ENCODE measurements at regions not wholly inside any gene's neighbourhood (a gene's known extent, or its start where the extent isn't known, plus 50 kb on each side); places are given as distances from the start of the nearest gene placed in this dataset.
"Not testable (repeated sequence)": the region's sequence is repeated elsewhere in the genome, so short reads cannot be mapped to it uniquely, and the experiment has no call there.

- H3K9ac ChIP-seq (ENCODE audit: low read length); H3K36me3 ChIP-seq (ENCODE audit: insufficient read depth, low read length); H3K27me3 ChIP-seq (ENCODE audit: control insufficient read depth in 1 of 2, insufficient read depth in 2 of 2, low read length in 2 of 2); H3K9me3 ChIP-seq (ENCODE audit: low read length); H3K4me1 ChIP-seq (ENCODE audit: insufficient read depth, low read length); H3K27ac ChIP-seq (ENCODE audit: low read depth, low read length); H3K4me3 ChIP-seq (ENCODE audit: low read depth in 1 of 2, low read length in 2 of 2): not testable (repeated sequence)
Measured at GRCh38 chr10:44249933-44250332, 135.0 kb downstream of the CXCL12 start.

- no peaks in the 10 kb centered on the region for H3K27me3 ChIP-seq (ENCODE audit: control insufficient read depth in 1 of 2, insufficient read depth in 2 of 2, low read length in 2 of 2)
- H3K36me3 ChIP-seq (ENCODE audit: insufficient read depth, low read length), result no peaks in the 10 kb centered on the region
- H3K9ac ChIP-seq (ENCODE audit: low read length), result no peak overlapping the region
- H3K4me3 ChIP-seq (ENCODE audit: low read depth in 1 of 2, low read length in 2 of 2), result no peak overlapping the region
- H3K4me1 ChIP-seq (ENCODE audit: insufficient read depth, low read length), result peaks cover 6% of the 10 kb centered on the region
- H3K9me3 ChIP-seq (ENCODE audit: low read length), result no peaks in the 10 kb centered on the region
- no peak overlapping the region for H3K27ac ChIP-seq (ENCODE audit: low read depth, low read length)
Measured at GRCh38 chr10:44249490-44249889, 135.4 kb downstream of the CXCL12 start.

- not testable (repeated sequence) for H3K4me3 ChIP-seq (ENCODE audit: low read depth in 1 of 2, low read length in 2 of 2); H3K9ac ChIP-seq (ENCODE audit: low read length); H3K4me1 ChIP-seq (ENCODE audit: insufficient read depth, low read length); H3K36me3 ChIP-seq (ENCODE audit: insufficient read depth, low read length); H3K27ac ChIP-seq (ENCODE audit: low read depth, low read length); H3K27me3 ChIP-seq (ENCODE audit: control insufficient read depth in 1 of 2, insufficient read depth in 2 of 2, low read length in 2 of 2); H3K9me3 ChIP-seq (ENCODE audit: low read length)
Measured at GRCh38 chr10:44246700-44247099, 138.2 kb downstream of the CXCL12 start.

GRCh38 chr10:44246287-44246686, 138.6 kb downstream of the CXCL12 start:
- not testable (repeated sequence) for H3K27me3 ChIP-seq (ENCODE audit: control insufficient read depth in 1 of 2, insufficient read depth in 2 of 2, low read length in 2 of 2); H3K36me3 ChIP-seq (ENCODE audit: insufficient read depth, low read length); H3K9ac ChIP-seq (ENCODE audit: low read length)

GRCh38 chr10:44245601-44245938, 139.3 kb downstream of the CXCL12 start:
- Histone ChIP-seq H3K4me1 (ENCODE audit: insufficient read depth, low read length) (no peaks in the 10 kb centered on the region), H3K4me3 (ENCODE audit: low read depth in 1 of 2, low read length in 2 of 2) (no peak overlapping the region), H3K9ac (ENCODE audit: low read length) (no peak overlapping the region), H3K27me3 (ENCODE audit: control insufficient read depth in 1 of 2, insufficient read depth in 2 of 2, low read length in 2 of 2) (no peaks in the 10 kb centered on the region), H3K9me3 (ENCODE audit: low read length) (no peaks in the 10 kb centered on the region), H3K27ac (ENCODE audit: low read depth, low read length) (no peak overlapping the region), H3K36me3 (ENCODE audit: insufficient read depth, low read length) (no peaks in the 10 kb centered on the region)

More at GRCh38 chr10:44246287-44246686, 138.6 kb downstream of the CXCL12 start:
- not testable (repeated sequence) for H3K9me3 ChIP-seq (ENCODE audit: low read length); H3K4me3 ChIP-seq (ENCODE audit: low read depth in 1 of 2, low read length in 2 of 2); H3K4me1 ChIP-seq (ENCODE audit: insufficient read depth, low read length); H3K27ac ChIP-seq (ENCODE audit: low read depth, low read length)

GRCh38 chr10:44244745-44245600, 139.9 kb downstream of the CXCL12 start:
- Histone ChIP-seq H3K4me3 (ENCODE audit: low read depth in 1 of 2, low read length in 2 of 2) (no peak overlapping the region), H3K9ac (ENCODE audit: low read length) (no peak overlapping the region), H3K27ac (ENCODE audit: low read depth, low read length) (no peak overlapping the region), H3K9me3 (ENCODE audit: low read length) (no peaks in the 10 kb centered on the region), H3K4me1 (ENCODE audit: insufficient read depth, low read length) (no peaks in the 10 kb centered on the region), H3K36me3 (ENCODE audit: insufficient read depth, low read length) (no peaks in the 10 kb centered on the region), H3K27me3 (ENCODE audit: control insufficient read depth in 1 of 2, insufficient read depth in 2 of 2, low read length in 2 of 2) (no peaks in the 10 kb centered on the region)

GRCh38 chr10:44243851-44244510, 140.9 kb downstream of the CXCL12 start:
- Histone ChIP-seq H3K9me3 (ENCODE audit: low read length) (no peaks in the 10 kb centered on the region), H3K4me3 (ENCODE audit: low read depth in 1 of 2, low read length in 2 of 2) (no peak overlapping the region), H3K4me1 (ENCODE audit: insufficient read depth, low read length) (no peaks in the 10 kb centered on the region), H3K36me3 (ENCODE audit: insufficient read depth, low read length) (no peaks in the 10 kb centered on the region), H3K9ac (ENCODE audit: low read length) (no peak overlapping the region), H3K27me3 (ENCODE audit: control insufficient read depth in 1 of 2, insufficient read depth in 2 of 2, low read length in 2 of 2) (no peaks in the 10 kb centered on the region), H3K27ac (ENCODE audit: low read depth, low read length) (no peak overlapping the region)

- H3K27ac ChIP-seq (ENCODE audit: low read depth, low read length), result no peak overlapping the region
Measured at GRCh38 chr10:44242826-44243225, 142.1 kb downstream of the CXCL12 start.

GRCh38 chr10:44242091-44242490, 142.8 kb downstream of the CXCL12 start:
- Histone ChIP-seq H3K27ac (ENCODE audit: low read depth, low read length) (no peak overlapping the region), H3K36me3 (ENCODE audit: insufficient read depth, low read length) (no peaks in the 10 kb centered on the region), H3K9me3 (ENCODE audit: low read length) (no peaks in the 10 kb centered on the region), H3K27me3 (ENCODE audit: control insufficient read depth in 1 of 2, insufficient read depth in 2 of 2, low read length in 2 of 2) (no peaks in the 10 kb centered on the region), H3K4me1 (ENCODE audit: insufficient read depth, low read length) (no peaks in the 10 kb centered on the region), H3K4me3 (ENCODE audit: low read depth in 1 of 2, low read length in 2 of 2) (no peak overlapping the region), H3K9ac (ENCODE audit: low read length) (no peak overlapping the region)

More at GRCh38 chr10:44242826-44243225, 142.1 kb downstream of the CXCL12 start:
- Histone ChIP-seq H3K9me3 (ENCODE audit: low read length) (no peaks in the 10 kb centered on the region), H3K4me1 (ENCODE audit: insufficient read depth, low read length) (no peaks in the 10 kb centered on the region), H3K36me3 (ENCODE audit: insufficient read depth, low read length) (no peaks in the 10 kb centered on the region), H3K27me3 (ENCODE audit: control insufficient read depth in 1 of 2, insufficient read depth in 2 of 2, low read length in 2 of 2) (no peaks in the 10 kb centered on the region), H3K4me3 (ENCODE audit: low read depth in 1 of 2, low read length in 2 of 2) (no peak overlapping the region), H3K9ac (ENCODE audit: low read length) (no peak overlapping the region)

- Histone ChIP-seq H3K9ac (ENCODE audit: low read length) (no peak overlapping the region), H3K9me3 (ENCODE audit: low read length) (no peaks in the 10 kb centered on the region), H3K36me3 (ENCODE audit: insufficient read depth, low read length) (no peaks in the 10 kb centered on the region), H3K27ac (ENCODE audit: low read depth, low read length) (no peak overlapping the region), H3K27me3 (ENCODE audit: control insufficient read depth in 1 of 2, insufficient read depth in 2 of 2, low read length in 2 of 2) (no peaks in the 10 kb centered on the region), H3K4me3 (ENCODE audit: low read depth in 1 of 2, low read length in 2 of 2) (no peak overlapping the region), H3K4me1 (ENCODE audit: insufficient read depth, low read length) (no peaks in the 10 kb centered on the region)
Measured at GRCh38 chr10:44240584-44241205, 144.2 kb downstream of the CXCL12 start.

- H3K9me3 ChIP-seq (ENCODE audit: low read length), result no peaks in the 10 kb centered on the region
- no peak overlapping the region for H3K27ac ChIP-seq (ENCODE audit: low read depth, low read length)
- H3K4me3 ChIP-seq (ENCODE audit: low read depth in 1 of 2, low read length in 2 of 2), result no peak overlapping the region
- H3K27me3 ChIP-seq (ENCODE audit: control insufficient read depth in 1 of 2, insufficient read depth in 2 of 2, low read length in 2 of 2), result no peaks in the 10 kb centered on the region
- no peak overlapping the region for H3K9ac ChIP-seq (ENCODE audit: low read length)
- peaks cover 5% of the 10 kb centered on the region for H3K4me1 ChIP-seq (ENCODE audit: insufficient read depth, low read length)
- no peaks in the 10 kb centered on the region for H3K36me3 ChIP-seq (ENCODE audit: insufficient read depth, low read length)
Measured at GRCh38 chr10:44238212-44238611, 146.7 kb downstream of the CXCL12 start.
